Astrocyte (in vitro differentiated cells and primary cell): ENCODE measurements at regions not wholly inside any gene's neighbourhood (a gene's known extent, or its start where the extent isn't known, plus 50 kb on each side); places are given as distances from the start of the nearest gene placed in this dataset.

Source experiments
- DNase-seq: peaks from one replicate; pipeline ENCODE4 v3.0.0-alpha.2; 2010; ENCODE audit warnings: low read depth
- FAIRE-seq: peaks from 2 replicates; lab custom pipeline; 2011; peaks lifted over from hg19 to GRCh38; lab: Jason Lieb, UNC
- H2AFZ ChIP-seq: 2 replicates; pipeline ENCODE4 v1.6.0; 2012; ENCODE audit warnings: low read depth, low read length, inconsistent platforms
- H3K27ac ChIP-seq: 2 replicates; pipeline ENCODE4 v1.5.1; 2011; ENCODE audit warnings: low read depth, low read length, inconsistent platforms
- H3K27me3 ChIP-seq: 2 replicates; pipeline ENCODE4 v1.6.0; 2011; ENCODE audit warnings: low read length, inconsistent platforms; ENCODE audit not compliant: insufficient read depth
- H3K36me3 ChIP-seq: 2 replicates; pipeline ENCODE4 v1.5.1; 2011; ENCODE audit warnings: low read length, inconsistent platforms; ENCODE audit not compliant: insufficient read depth
- H3K4me1 ChIP-seq: 2 replicates; pipeline ENCODE4 v1.5.1; 2011; ENCODE audit warnings: low read length, inconsistent platforms; ENCODE audit not compliant: insufficient read depth
- H3K4me2 ChIP-seq: 2 replicates; pipeline ENCODE4 v1.6.0; 2012; ENCODE audit warnings: low read length, inconsistent platforms
- H3K4me3 ChIP-seq: 2 replicates; pipeline ENCODE4 v1.5.1; 2011; ENCODE audit warnings: low read depth, mild to moderate bottlenecking, low read length, inconsistent platforms; ENCODE audit not compliant: insufficient read depth
- H3K79me2 ChIP-seq: 2 replicates; pipeline ENCODE4 v1.6.0; 2012; ENCODE audit warnings: mild to moderate bottlenecking, low read length, inconsistent platforms; ENCODE audit not compliant: insufficient read depth
- H3K9ac ChIP-seq: 2 replicates; pipeline ENCODE4 v1.6.0; 2012; ENCODE audit warnings: mild to moderate bottlenecking, low read length, inconsistent platforms
- H3K9me3 ChIP-seq: 2 replicates; pipeline ENCODE4 v1.5.1; 2012; ENCODE audit warnings: low read depth, mild to moderate bottlenecking, low read length, inconsistent platforms; ENCODE audit not compliant: insufficient read depth
- H4K20me1 ChIP-seq: 2 replicates; pipeline ENCODE4 v1.6.0; 2012; ENCODE audit warnings: low read length, inconsistent platforms; ENCODE audit not compliant: insufficient read depth
- H3K27ac Mint-ChIP-seq: one replicate; pipeline ENCODE4 v1.8.0; 2021; ENCODE audit warnings: mild to moderate bottlenecking, mixed read lengths; ENCODE audit not compliant: unreplicated experiment
- H3K27me3 Mint-ChIP-seq: one replicate; pipeline ENCODE4 v1.8.0; 2021; ENCODE audit warnings: low read depth, mixed read lengths; ENCODE audit not compliant: unreplicated experiment
- H3K36me3 Mint-ChIP-seq: one replicate; pipeline ENCODE4 v1.8.0; 2021; ENCODE audit warnings: low read depth, mixed read lengths; ENCODE audit not compliant: unreplicated experiment
- H3K4me1 Mint-ChIP-seq: one replicate; pipeline ENCODE4 v1.8.0; 2021; ENCODE audit warnings: low read depth, mixed read lengths; ENCODE audit not compliant: unreplicated experiment
- H3K4me3 Mint-ChIP-seq: one replicate; pipeline ENCODE4 v1.8.0; 2021; ENCODE audit warnings: mild to moderate bottlenecking, moderate library complexity, mixed read lengths; ENCODE audit not compliant: unreplicated experiment
- H3K9me3 Mint-ChIP-seq: one replicate; pipeline ENCODE4 v1.8.0; 2021; ENCODE audit warnings: mild to moderate bottlenecking, mixed read lengths; ENCODE audit not compliant: unreplicated experiment
- EZH2 ChIP-seq: IDR thresholded peaks from 2 replicates; pipeline ENCODE4 v1.6.1; 2012; ENCODE audit warnings: mild to moderate bottlenecking, low read length, inconsistent platforms; ENCODE audit not compliant: insufficient read depth
- TF ChIP-seq, protein P1 (sequence below): IDR thresholded peaks from 2 replicates; pipeline ENCODE4 v1.5.1; 2011; ENCODE audit warnings: low read depth, mild to moderate bottlenecking, inconsistent platforms, low read length, moderate library complexity; ENCODE audit not compliant: insufficient read depth

DNA sequence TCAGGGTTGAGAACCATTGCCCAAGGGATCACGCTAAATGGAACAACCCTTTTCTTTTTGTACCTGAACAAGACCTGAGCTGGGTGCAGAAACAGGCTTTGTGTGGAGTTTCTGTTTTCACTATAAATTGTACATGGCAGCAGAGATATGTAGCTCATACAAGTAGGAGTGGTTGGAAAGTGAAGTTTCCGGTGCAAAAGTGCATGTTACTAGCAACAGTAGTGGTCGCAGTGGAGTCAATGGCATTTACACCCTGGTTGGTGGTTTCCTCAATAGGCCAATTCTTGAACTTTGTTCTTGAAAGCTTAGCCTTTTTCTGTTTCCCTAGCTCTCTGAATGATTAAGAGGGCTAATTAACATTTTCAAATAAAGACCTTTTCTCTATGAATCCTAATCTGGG, 170.7 kb downstream of the NEBL start:
- Histone ChIP-seq H3K9me3 (peaks cover 3% of the 10 kb centered on the region), H3K4me1 (no peaks in the 10 kb centered on the region), H3K36me3 (no peaks in the 10 kb centered on the region), H2AFZ (no peak overlapping the region), H3K4me2 (no peak overlapping the region), H4K20me1 (no peaks in the 10 kb centered on the region), H3K27me3 (no peaks in the 10 kb centered on the region), H3K9ac (no peak overlapping the region), H3K4me3 (no peak overlapping the region), H3K27ac (no peak overlapping the region), H3K79me2 (no peaks in the 10 kb centered on the region)
- H3K9me3 Mint-ChIP-seq = peaks cover 12% of the 10 kb centered on the region
- no peaks in the 10 kb centered on the region for H3K27me3 Mint-ChIP-seq
- no peak for TF ChIP-seq EZH2
- TF ChIP-seq, protein P1, sequence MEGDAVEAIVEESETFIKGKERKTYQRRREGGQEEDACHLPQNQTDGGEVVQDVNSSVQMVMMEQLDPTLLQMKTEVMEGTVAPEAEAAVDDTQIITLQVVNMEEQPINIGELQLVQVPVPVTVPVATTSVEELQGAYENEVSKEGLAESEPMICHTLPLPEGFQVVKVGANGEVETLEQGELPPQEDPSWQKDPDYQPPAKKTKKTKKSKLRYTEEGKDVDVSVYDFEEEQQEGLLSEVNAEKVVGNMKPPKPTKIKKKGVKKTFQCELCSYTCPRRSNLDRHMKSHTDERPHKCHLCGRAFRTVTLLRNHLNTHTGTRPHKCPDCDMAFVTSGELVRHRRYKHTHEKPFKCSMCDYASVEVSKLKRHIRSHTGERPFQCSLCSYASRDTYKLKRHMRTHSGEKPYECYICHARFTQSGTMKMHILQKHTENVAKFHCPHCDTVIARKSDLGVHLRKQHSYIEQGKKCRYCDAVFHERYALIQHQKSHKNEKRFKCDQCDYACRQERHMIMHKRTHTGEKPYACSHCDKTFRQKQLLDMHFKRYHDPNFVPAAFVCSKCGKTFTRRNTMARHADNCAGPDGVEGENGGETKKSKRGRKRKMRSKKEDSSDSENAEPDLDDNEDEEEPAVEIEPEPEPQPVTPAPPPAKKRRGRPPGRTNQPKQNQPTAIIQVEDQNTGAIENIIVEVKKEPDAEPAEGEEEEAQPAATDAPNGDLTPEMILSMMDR = no peak
- DNase-seq (no peak), FAIRE-seq (no peak)
- no peak overlapping the region for H3K4me3 Mint-ChIP-seq
- no peaks in the 10 kb centered on the region for H3K4me1 Mint-ChIP-seq
- H3K36me3 Mint-ChIP-seq = no peaks in the 10 kb centered on the region
- H3K27ac Mint-ChIP-seq = no peak overlapping the region

DNA sequence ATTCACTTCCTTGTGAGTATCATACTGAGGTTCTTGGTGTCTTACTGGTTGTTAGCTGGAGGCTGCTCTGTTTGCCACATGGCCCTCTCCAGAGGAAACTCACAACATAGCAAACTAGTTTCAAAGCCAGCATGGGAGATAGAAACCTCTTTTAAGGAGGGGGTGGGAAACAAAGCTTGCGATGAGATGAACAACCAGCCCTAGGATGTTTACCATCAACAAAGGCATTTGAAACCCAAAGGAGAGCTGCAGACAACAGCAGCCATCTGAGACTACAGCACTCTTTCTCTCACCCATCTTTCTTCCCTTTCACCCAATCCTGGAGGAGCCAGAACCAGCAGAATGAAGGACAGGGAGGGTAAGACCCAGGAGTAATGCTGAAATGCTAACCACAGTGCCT, 182.1 kb downstream of the NEBL start:
- no peaks in the 10 kb centered on the region for H3K9me3 Mint-ChIP-seq
- H3K27ac Mint-ChIP-seq = no peak overlapping the region
- FAIRE-seq = no peak
- no peak overlapping the region for H3K4me3 Mint-ChIP-seq
- Histone ChIP-seq H3K9ac (no peak overlapping the region), H3K36me3 (no peaks in the 10 kb centered on the region), H3K4me1 (no peaks in the 10 kb centered on the region), H3K79me2 (no peaks in the 10 kb centered on the region), H4K20me1 (no peaks in the 10 kb centered on the region), H3K4me2 (no peak overlapping the region), H2AFZ (no peak overlapping the region), H3K4me3 (no peak overlapping the region), H3K9me3 (no peaks in the 10 kb centered on the region), H3K27ac (no peak overlapping the region), H3K27me3 (no peaks in the 10 kb centered on the region)
- TF ChIP-seq EZH2 = no peak
- TF ChIP-seq, protein P1 = no peak
- H3K36me3 Mint-ChIP-seq = no peaks in the 10 kb centered on the region
- no peak for DNase-seq
- no peaks in the 10 kb centered on the region for H3K27me3 Mint-ChIP-seq
- H3K4me1 Mint-ChIP-seq = peaks cover 7% of the 10 kb centered on the region

DNA sequence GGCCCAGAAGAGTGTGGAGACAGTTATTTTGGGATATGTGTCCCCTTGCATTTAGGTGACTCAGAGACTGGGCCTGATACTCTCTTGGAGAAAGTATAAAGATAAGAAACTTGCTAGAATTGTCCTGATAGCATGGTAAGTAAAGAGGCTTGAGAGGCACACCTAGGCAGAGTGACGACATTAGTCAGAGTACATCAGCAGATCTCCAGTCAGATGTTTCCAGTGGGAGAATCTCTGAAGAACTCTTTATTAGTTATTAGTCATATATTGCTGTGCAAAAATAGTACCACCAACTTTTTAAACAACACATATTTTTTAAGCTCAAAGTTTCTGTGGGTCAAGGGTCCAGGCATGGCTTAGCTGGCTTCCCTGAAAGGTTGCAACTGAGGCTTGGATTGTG, 182.6 kb downstream of the NEBL start:
- no peak for FAIRE-seq
- Mint-ChIP-seq H3K9me3 (no peaks in the 10 kb centered on the region), H3K4me1 (peaks cover 7% of the 10 kb centered on the region), H3K27ac (no peak overlapping the region), H3K27me3 (no peaks in the 10 kb centered on the region), H3K36me3 (no peaks in the 10 kb centered on the region), H3K4me3 (no peak overlapping the region)
- Histone ChIP-seq H3K79me2 (no peaks in the 10 kb centered on the region), H3K4me3 (no peak overlapping the region), H3K4me1 (no peaks in the 10 kb centered on the region), H3K27me3 (no peaks in the 10 kb centered on the region), H3K9me3 (no peaks in the 10 kb centered on the region), H3K36me3 (no peaks in the 10 kb centered on the region), H3K4me2 (no peak overlapping the region), H4K20me1 (no peaks in the 10 kb centered on the region), H3K27ac (no peak overlapping the region), H2AFZ (no peak overlapping the region), H3K9ac (no peak overlapping the region)
- no peak for DNase-seq
- no peak for TF ChIP-seq EZH2
- TF ChIP-seq, protein P1 = no peak
